ENCODE measurements at regions not wholly inside any gene's neighbourhood (a gene's known extent, or its start where the extent isn't known, plus 50 kb on each side); places are given as distances from the start of the nearest gene placed in this dataset.

DNA sequence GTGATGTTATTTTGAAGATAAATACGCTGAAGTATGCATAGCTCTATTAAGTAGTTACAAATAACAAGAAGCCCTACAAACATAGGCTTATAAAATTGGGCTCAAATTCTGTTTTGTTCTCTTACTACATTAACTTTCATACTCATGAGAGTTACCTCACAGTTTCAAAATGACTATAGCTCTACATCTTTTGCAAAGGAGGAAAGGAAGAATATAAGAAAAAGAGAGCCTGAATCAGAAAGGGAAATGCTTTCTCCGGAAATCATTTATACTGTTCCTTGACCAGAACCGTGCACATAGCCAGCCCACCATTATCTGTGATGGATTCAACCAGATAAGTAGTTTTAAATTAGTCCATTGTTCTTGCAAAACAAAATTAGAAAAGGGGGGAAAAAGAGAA is 1252.1 kb downstream of the NCAM2 start:
- no peaks in the 10 kb centered on the region for H3K9me3 Mint-ChIP-seq (ENCODE audit: unreplicated experiment)
- no peak for DNase-seq (ENCODE audit: low spot score)
- H3K27ac Mint-ChIP-seq (ENCODE audit: unreplicated experiment) = no peak overlapping the region
- TF ChIP-seq, protein P1, sequence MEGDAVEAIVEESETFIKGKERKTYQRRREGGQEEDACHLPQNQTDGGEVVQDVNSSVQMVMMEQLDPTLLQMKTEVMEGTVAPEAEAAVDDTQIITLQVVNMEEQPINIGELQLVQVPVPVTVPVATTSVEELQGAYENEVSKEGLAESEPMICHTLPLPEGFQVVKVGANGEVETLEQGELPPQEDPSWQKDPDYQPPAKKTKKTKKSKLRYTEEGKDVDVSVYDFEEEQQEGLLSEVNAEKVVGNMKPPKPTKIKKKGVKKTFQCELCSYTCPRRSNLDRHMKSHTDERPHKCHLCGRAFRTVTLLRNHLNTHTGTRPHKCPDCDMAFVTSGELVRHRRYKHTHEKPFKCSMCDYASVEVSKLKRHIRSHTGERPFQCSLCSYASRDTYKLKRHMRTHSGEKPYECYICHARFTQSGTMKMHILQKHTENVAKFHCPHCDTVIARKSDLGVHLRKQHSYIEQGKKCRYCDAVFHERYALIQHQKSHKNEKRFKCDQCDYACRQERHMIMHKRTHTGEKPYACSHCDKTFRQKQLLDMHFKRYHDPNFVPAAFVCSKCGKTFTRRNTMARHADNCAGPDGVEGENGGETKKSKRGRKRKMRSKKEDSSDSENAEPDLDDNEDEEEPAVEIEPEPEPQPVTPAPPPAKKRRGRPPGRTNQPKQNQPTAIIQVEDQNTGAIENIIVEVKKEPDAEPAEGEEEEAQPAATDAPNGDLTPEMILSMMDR (IDR thresholded peaks at IDR 0.05; ENCODE audit: unreplicated experiment) = no peak
- no peaks in the 10 kb centered on the region for H3K4me1 Mint-ChIP-seq (ENCODE audit: unreplicated experiment)
- H3K36me3 Mint-ChIP-seq (ENCODE audit: low read depth, unreplicated experiment) = no peaks in the 10 kb centered on the region
- H3K4me3 Mint-ChIP-seq (ENCODE audit: unreplicated experiment) = no peak overlapping the region
- no peaks in the 10 kb centered on the region for H3K27me3 Mint-ChIP-seq (ENCODE audit: unreplicated experiment)

DNA sequence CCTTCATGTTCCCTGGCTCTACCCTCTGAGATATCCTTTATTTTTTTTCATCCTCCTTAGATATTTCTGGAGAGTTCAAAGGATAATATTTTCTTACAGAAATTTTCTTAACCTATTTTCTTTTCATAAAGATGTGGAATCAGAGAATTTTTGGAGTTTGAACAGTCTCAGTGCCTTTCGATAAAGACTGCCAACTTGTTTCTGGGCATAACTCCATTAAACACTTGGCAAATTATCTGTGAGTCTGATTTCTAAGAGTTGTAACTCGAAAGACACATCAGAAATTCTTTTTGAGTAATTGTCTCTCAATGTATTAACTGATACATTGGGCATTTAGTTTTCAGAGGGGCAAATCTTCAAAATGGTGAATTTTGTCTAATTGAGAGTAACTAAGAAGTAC is 1255.6 kb downstream of the NCAM2 start:
- no peak for DNase-seq (ENCODE audit: low spot score)
- TF ChIP-seq, protein P1 (IDR thresholded peaks at IDR 0.05; ENCODE audit: unreplicated experiment) = no peak
- H3K27ac Mint-ChIP-seq (ENCODE audit: unreplicated experiment) = no peak overlapping the region
- no peaks in the 10 kb centered on the region for H3K27me3 Mint-ChIP-seq (ENCODE audit: unreplicated experiment)
- no peaks in the 10 kb centered on the region for H3K4me1 Mint-ChIP-seq (ENCODE audit: unreplicated experiment)
- no peaks in the 10 kb centered on the region for H3K36me3 Mint-ChIP-seq (ENCODE audit: low read depth, unreplicated experiment)
- H3K9me3 Mint-ChIP-seq (ENCODE audit: unreplicated experiment) = no peaks in the 10 kb centered on the region
- H3K4me3 Mint-ChIP-seq (ENCODE audit: unreplicated experiment) = no peak overlapping the region

DNA sequence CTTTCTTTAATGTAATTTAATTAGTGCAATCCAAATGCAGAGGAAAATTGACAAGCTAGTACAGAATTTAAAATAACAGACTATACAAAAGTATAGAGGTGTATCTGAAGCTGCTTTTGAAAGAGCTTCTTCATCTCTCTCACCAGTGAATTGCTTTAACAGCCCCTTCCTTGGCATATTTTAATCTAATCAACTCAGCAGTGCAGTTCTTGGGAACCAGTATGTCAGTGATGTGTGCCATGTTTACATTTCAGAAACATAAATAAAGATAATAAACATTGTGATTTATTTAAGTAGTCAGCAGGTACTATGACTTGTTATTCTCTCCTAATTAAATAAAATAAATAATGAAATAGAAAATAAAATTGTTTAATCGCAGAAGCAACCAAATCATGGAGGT is 1260.6 kb downstream of the NCAM2 start:
- no peak overlapping the region for H3K4me3 Mint-ChIP-seq (ENCODE audit: unreplicated experiment)
- H3K9me3 Mint-ChIP-seq (ENCODE audit: unreplicated experiment) = no peaks in the 10 kb centered on the region
- TF ChIP-seq, protein P1 (IDR thresholded peaks at IDR 0.05; ENCODE audit: unreplicated experiment) = no peak
- no peak for DNase-seq (ENCODE audit: low spot score)
- no peaks in the 10 kb centered on the region for H3K27me3 Mint-ChIP-seq (ENCODE audit: unreplicated experiment)
- no peak overlapping the region for H3K27ac Mint-ChIP-seq (ENCODE audit: unreplicated experiment)
- H3K36me3 Mint-ChIP-seq (ENCODE audit: low read depth, unreplicated experiment) = no peaks in the 10 kb centered on the region
- H3K4me1 Mint-ChIP-seq (ENCODE audit: unreplicated experiment) = no peaks in the 10 kb centered on the region

DNA sequence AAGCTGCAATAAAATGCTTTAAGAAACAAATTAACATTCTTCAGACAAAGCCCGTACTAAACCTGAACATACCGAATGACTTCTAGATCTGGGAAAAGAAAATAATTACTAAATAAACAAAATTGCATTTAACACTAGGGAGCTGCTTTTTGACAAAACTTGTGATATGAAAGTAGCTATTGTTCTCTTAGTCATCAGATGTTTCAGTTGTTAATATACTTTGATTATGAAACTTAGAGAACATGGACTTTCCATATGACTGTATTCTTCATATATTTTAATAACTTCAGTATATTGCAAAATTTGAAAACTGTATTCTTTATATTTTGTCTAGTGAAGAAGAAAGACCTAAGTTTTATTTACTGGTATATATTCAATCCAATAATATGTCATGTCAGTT is 1262.1 kb downstream of the NCAM2 start:
- no peaks in the 10 kb centered on the region for H3K27me3 Mint-ChIP-seq (ENCODE audit: unreplicated experiment)
- H3K4me3 Mint-ChIP-seq (ENCODE audit: unreplicated experiment) = no peak overlapping the region
- H3K9me3 Mint-ChIP-seq (ENCODE audit: unreplicated experiment) = no peaks in the 10 kb centered on the region
- H3K27ac Mint-ChIP-seq (ENCODE audit: unreplicated experiment) = no peak overlapping the region
- H3K4me1 Mint-ChIP-seq (ENCODE audit: unreplicated experiment) = no peaks in the 10 kb centered on the region
- H3K36me3 Mint-ChIP-seq (ENCODE audit: low read depth, unreplicated experiment) = no peaks in the 10 kb centered on the region
- no peak for DNase-seq (ENCODE audit: low spot score)
- TF ChIP-seq, protein P1 (IDR thresholded peaks at IDR 0.05; ENCODE audit: unreplicated experiment) = no peak

- DNase-seq (ENCODE audit: low spot score) = no peak
- Mint-ChIP-seq H3K4me3 (ENCODE audit: unreplicated experiment) (no peak overlapping the region), H3K4me1 (ENCODE audit: unreplicated experiment) (no peaks in the 10 kb centered on the region), H3K27me3 (ENCODE audit: unreplicated experiment) (peaks cover 2% of the 10 kb centered on the region), H3K9me3 (ENCODE audit: unreplicated experiment) (no peaks in the 10 kb centered on the region), H3K27ac (ENCODE audit: unreplicated experiment) (no peak overlapping the region), H3K36me3 (ENCODE audit: low read depth, unreplicated experiment) (no peaks in the 10 kb centered on the region)
- TF ChIP-seq, protein P1 (IDR thresholded peaks at IDR 0.05; ENCODE audit: unreplicated experiment) = no peak
Observed at GRCh38 chr21:22263890-22264289, 1265.7 kb downstream of the NCAM2 start.

All from endothelial cell (in vitro differentiated cells).